GM21423 (cell line): ENCODE measurements at regions not wholly inside any gene's neighbourhood (a gene's known extent, or its start where the extent isn't known, plus 50 kb on each side); places are given as distances from the start of the nearest gene placed in this dataset.
"Not testable (repeated sequence)": the region's sequence is repeated elsewhere in the genome, so short reads cannot be mapped to it uniquely, and the experiment has no call there.

Experiments used
- ATAC-seq: cut with Tn5 transposase; IDR thresholded peaks from one replicate; pipeline ENCODE4 v1.9.1; 2021; ENCODE audit warnings: mild to moderate bottlenecking, moderate library complexity; ENCODE audit not compliant: unreplicated experiment

DNA sequence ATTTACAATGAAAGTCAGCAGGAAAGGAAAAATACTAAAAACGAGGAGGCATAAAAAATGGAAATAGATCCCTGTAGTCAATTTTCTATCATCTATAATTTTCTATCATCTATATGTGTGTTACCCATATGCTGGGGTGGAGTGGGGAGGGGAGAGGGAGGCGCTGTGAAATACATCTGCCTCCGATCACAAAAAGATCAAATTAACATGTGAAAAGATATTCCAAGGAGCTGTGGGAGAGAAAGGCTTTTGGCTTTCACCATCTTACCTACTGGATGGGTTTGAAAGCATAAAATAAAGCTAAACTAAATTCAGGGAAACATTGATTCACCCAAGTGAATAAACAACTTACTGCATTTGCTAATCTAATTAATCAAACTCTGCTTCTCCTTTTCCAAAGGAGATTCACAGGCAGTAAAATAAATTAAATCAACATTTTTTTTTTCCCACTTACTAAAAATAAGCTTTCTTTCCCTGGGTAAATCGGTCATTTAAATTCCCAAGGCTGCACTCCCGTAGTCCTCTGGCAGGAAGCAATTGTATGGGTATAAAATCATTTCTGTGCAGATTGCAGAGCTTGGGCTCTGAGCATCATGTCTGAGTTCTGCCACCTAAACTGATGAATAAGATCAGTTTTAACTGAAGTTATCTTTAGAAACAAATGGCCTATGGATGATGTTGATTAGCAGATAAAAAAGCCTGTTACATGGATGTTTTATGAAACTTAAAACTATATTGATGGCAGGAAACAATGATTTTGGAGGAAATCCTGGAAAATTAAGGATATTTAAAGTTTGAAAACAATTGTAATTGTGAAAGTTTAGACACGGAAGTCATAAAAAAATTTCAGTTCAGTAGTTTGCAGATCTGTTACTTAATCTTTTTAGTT is 147.9 kb downstream of the SOX4 start:
- ATAC-seq, result no peak

DNA sequence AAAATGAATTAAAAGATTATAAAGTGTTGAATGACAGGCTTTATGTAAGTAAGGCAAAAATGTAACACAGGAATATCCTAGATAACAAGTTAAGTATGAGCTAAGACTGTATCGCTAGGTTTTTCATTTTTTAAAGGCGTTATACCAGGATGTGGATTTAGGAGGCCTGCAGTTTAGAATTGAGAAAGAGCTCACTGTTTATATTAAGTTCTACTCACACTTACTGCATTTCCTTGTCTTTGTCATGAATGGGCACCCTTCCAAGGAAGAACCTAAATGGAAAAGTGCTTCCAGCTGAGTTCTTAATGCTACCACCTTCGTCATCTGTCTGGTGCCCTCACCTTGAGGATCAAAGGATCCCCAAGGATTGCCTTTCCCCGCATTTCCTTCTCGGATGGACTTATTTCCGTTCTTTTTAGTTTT is 148.7 kb downstream of the SOX4 start:
- ATAC-seq, result no peak

DNA sequence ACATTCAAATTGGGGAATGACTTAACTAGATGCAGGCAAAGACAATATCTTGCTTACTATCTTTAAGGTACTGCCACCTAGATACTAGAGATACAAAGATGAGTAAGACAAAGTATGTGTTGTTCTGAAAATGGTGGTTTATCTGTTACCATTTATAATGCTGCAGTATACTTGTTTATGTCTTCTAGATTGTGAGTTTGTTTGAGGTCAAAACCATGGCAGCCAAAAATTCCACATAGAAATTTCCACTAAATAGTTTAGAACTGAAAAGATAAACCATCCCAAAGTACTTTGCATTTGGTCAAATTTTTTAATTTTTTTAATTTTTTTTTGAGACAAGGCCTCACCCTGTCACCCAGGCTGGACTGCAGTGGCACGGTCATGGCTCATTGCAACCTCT is 150.8 kb downstream of the SOX4 start:
- no peak for ATAC-seq

DNA sequence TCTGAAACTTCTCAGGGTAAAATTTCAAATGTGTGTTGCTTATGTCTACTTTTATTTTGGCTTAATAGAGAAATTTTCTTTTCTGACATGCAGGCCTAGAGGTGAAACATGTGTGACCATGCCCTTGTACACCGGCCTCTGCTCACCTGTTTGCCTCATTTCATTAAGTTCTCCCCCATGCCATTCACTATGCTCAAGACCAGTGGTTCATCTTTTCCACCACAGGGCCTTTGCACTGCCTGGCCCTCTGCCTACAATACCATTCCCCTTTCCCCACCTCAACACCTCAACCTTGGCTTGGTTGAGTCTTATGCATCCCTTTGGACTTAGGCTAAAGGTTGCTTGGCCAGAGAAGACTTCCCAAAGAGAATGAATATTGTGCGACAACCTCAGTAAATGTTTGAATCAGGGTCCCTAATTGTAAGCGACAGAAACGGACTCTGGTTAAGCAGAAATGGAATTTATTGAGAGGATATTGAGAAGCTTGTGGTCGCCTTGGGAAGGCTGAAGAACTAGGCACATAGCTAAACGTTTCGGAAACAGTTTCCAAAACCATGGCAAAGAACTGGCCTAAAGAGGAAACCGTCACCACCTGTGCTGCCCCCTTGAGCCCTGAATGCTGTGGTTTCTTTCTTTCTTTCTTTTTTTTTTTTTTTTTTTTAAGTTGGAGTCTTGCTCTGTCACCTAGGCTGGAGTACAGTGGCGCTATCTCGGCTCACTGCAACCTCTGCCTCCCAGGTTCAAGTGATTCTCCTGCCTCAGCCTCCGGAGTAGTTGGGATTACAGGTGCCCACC is 152.2 kb downstream of the SOX4 start:
- no peak for ATAC-seq

DNA sequence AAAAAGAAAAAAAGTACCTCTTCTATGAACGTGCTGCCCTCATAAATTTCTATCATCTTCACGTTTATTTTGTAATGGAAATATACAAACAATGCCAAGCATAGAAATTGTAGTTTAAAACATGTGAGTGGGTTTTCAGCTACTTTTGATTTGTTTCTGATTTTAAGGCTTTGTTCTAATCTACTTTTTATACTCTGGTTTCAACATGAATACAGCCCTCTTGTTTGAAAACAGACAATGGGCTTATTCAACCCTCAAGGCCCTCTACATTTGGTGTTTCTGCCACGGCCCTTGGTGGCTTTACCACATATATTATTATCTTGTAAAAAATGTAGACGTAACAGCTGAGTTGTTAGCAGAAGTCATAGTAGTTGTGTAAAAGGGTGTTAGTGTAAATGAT is 153.9 kb downstream of the SOX4 start:
- no peak for ATAC-seq

DNA sequence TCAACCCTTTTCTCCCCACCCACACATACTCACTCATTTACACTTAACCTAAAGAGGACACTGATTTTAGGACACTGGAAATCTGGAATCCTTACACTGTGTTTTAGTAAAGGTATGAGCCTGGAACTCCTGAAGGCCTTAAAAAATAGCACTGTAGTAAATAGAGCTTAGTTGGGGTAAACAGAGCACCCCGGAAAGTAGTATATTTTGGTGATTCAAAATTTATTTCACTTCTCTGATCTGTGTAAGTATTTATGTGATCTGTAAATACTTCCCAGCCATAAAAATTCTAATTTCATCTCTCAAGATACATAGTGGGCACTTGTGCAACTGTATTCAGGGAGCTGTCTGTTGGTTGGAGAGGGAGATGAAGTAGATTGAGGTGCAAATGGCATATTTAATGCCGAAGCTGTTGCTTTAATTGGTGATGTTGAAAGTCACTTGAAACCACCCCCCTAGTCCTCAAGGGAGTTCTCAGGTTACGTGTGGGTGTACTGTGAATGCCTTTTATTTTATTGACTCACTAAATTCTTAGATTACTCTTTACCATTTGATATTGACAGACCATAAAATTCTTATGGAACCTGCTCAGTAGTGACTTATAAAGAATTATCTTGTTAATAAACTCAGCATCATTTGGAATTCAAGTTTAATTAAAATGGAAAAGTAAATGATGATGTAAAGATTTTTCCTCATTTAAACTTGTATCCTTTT is 154.9 kb downstream of the SOX4 start:
- ATAC-seq, result no peak

DNA sequence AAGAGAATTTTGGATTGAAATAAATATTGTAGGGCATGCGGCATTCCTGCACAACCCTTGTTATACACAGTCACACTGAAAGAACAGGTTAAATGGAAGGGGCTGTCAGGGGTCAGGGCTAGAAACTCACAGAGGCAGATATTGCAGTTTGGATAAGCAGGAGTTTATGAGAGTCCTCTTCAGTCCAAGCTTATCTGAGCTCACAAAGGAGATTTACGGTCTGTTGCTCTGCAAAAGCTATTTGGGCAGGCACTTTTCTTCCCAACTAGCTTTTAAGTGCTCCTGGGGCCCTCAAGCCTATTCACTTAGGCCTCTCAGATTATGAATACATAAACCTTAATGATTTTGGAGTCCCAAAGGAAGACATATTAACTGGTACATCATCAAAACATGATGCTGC is 156.2 kb downstream of the SOX4 start:
- ATAC-seq, result no peak

DNA sequence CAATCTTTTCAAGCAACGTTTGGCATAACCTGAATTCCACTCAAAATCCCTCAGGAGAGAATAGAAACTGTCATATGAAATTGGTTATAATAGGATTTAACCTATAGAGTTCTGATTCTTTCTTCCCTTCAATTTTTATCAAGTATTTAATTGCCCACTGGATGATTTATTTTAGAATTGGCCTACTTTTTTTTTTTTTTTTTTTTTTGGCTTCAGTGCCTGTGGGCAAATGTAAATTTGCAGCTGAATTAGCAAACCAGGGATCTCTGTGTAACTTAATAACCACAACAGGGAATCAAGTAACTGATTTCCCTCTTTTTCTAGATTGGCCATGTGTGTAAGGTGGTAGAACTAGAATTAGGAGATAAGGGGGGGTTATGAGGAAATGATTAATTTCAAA is 157.0 kb downstream of the SOX4 start:
- no peak for ATAC-seq

DNA sequence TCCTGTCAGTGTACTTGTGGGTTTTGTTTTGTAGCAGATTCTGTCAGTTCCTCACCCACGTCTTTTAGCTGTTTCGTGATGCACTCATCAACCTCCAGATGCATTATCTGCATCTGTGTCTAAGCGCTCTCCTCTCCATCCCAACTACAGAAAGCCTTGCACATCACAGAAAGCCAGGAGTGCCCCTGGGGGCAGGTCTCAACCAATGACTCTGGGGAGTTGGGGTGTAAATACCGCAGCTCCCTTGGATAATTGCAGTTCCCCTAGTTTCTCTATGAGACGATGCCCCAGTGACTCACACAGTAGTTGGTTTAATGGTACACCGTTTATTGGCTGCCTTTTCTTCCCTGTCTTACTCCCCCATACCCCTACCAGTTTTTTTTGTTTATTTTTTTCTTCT is 158.1 kb downstream of the SOX4 start:
- no peak for ATAC-seq

DNA sequence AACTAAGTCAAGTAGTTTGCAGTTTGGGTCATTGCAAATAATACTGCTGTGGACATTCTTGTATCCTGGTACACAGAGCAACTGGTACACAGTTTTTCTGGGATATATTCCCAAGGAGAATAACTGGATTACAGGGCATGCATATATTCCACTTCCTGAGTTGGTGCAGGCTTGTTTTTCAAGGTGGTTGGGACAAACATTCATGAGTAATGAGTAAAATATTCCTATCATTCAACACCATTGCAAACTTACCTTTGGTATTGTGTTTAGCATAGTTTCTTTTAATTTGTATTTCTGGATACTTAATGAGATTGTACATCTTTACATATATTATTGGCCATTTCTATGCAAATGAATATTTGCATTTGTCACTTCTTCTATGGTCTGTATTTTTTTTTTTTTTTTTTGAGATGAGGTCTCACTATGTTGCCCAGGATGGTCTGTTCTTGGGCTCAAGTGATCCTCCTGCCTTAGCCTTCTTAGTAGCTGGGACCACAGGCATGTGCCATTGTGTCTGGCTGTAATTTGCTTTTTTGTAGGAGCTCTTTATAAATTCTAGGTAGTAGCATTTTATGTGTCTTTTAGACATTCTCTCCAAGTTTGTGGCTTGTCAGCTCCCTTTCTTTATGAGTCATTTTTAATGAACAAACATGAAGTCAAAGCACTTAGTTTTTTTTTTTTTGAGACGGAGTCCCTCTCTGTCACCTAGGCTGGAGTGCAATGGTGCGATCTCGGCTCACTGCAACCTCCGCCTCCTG is 158.7 kb downstream of the SOX4 start:
- no peak for ATAC-seq

DNA sequence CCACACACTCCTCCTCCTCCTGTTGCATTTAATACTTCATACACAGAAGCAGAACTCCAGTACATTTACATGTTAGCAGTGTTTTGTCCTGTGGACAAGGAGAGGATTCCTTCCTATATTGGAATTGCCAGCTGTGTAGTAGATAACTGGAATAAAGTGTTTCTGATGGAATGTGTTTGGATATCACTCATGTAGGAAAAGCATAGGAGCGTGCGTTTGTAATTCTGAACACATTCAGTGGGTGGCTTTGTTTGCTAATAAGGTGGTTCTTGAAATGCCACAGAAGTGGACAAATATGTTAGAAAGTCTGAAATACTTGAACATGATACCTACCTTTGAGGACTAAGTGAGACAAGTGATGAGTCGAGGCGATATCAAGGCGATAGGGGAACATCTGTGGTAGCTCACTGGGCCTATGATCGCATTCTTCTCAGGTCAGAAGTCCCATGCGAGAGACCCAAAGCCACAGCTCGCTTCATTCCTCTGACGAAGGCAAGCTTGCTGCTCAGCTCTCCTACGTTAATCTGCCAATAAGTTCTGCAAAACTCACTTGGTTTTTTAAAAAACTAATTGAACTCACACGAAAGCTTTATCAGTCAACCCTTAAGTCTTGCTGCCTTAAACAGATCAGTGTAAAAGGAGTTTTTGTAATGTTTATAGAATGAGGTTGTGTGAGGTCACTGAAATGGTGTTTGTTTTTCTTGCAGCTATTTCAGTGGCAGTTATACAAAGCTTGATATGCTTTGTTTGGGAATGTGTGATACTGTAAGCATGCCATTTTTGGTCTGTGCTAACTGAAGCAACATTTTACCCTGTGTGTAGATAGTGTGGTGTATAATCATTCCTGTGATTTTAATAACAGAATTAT is 159.9 kb downstream of the SOX4 start:
- no peak for ATAC-seq

DNA sequence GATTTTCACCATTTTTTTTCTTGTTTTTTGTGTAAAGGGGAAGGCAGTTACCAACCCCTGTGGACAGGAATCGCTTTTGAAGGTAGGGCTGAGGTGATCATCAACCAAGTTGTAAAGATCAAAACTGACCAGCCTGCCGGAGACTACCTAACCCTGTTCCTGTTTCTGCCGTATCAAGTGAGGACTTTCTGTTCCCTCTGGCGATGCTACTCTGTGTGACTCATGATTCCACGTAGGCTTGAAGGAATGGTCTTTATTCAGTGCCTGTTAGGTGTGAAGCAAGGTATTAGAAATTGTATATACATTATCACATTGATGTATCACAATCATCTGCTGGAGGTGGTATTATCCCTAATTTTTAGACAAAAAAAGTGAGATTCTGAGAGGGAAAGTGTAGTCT is 161.3 kb downstream of the SOX4 start:
- no peak for ATAC-seq

DNA sequence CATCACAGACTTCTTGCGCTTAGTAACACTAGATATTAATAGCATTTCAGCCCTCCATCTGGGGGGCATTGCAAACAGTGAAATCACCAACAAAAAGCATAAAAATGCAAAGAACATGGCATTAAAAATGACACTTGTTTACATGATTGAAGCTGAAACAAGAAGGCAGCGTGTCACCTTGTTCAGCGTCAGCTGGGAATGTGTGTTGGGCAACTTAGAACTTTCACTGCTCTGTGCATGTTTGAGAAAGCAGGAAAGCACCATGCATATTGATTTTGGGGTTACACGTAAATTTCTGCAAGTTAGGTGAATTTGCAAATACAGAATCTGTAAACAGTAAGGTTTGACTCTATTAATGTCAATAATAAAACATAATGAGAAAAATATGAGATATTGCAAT is 162.9 kb downstream of the SOX4 start:
- ATAC-seq, result no peak

DNA sequence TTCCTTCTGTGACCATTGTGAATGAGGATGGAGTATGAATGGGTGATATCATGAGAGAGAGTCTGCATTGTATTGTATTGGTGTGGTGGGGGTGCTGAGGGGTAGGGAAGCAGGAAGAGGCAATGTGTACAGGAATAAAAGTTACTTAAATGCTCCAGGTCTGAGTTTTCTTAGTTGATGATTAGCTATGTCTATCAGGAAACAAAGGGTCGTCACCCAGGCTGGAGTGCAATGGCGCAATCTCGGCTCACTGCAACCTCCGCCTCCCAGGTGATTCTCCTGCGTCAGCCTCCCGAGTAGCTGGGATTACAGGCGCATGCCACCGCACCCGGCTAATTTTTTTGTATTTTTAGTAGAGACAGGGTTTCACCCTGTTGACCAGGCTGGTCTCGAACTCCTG is 163.8 kb downstream of the SOX4 start:
- not testable (repeated sequence) for ATAC-seq

DNA sequence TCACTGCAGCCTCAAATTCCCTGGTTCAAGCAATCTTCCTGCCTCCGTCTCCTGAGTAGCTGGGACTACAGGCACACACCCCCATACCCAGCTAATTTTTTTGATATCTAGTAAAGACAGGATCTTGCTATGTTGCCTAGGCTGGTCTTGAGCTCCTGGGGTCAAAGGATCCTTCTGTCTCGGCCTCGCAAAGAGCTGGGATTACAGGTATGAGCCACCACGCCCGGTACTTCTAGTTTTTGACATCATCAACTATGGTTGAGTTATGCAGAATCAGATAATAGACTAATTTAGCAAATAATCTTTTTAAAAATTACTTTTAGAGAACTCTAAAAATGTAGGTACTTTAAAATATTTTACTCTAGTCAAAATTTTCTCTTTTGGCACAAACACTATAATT is 166.2 kb downstream of the SOX4 start:
- no peak for ATAC-seq

DNA sequence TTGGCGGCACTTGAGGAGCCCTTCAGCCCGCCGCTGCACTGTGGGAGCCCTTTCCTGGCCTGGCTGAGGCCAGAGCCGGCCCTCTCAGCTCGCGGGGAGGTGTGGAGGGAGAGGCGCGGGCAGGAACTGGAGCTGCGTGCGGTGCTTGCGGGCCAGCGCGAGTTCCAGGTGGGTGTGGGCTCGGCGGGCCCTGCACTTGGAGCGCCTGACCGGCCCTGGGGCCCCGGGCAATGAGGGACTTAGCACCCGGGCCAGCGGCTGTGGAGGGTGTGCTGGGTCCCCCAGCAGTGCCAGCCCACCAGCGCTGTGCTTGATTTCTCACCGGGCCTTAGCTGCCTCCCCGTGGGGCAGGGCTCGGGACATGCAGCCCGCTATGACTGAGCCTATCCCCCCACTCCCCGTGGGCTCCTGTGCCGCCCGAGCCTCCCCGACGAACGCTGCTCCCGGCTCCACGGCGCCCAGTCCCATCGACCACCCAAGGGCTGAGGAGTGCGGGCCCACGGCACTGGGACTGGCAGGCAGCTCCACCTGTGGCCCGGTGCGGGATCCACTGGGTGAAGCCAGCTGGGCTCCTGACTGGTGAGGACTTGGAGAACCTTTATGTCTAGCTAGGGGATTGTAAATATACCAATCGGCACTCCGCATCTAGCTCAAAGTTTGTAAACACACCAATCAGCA is 167.6 kb downstream of the SOX4 start:
- not testable (repeated sequence) for ATAC-seq

DNA sequence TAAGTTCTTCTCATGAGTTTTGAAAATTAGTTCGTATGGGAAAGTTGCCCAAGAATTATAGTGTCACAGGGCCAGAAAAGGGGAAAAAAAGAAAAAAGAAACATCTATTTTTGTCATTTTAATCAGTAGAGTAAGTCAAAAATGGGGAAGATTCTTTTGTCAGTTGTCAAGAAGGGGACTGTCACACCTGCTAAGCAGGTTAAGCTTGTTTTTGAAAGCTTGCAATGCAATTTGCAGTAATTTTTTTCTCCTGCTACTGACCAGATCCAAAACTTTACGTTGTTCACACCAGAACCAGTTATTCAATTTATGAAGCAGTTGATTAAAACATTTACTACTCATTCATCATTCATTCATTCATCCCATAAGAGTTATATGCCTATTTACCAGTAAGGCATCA is 171.4 kb downstream of the SOX4 start:
- no peak for ATAC-seq

DNA sequence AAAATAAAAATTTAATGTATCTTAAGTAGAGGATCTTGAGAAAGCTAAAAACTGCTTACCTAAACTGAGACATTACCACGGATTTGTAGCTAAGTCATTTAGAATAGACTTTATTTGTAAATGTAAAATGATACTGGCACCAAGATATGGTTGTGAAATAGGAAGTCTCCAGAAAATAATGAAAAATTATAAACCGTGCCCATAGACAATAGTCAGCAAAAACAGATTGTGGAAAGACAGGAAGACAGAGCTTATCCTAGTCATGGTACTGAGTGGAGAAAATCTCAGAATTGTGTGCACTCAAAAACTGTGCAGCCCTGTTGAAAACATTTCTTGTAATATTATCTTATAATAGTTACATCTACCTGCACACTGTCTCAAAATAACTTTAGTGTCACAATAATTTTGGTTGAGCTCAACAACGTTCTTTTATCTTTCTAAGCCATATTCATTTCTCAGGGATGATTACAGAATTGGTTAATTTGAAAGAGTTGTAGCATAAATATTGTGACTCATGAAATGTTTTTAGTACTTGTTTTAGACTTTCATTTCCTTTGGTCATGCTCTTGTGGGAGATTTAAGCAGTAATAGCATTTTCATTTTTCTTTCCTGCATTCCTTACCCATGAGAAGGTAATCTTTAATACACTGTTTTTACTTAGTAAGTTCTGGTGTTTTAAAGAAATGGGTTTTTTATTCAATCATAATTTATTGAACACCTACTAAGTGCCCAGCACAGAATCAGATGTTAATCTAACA is 174.5 kb downstream of the SOX4 start:
- ATAC-seq, result no peak
